ENCODE measurements at regions not wholly inside any gene's neighbourhood (a gene's known extent, or its start where the extent isn't known, plus 50 kb on each side); places are given as distances from the start of the nearest gene placed in this dataset.

- no peak for TF ChIP-seq CHD7 (IDR thresholded peaks at IDR 0.05; ENCODE audit: insufficient replicate concordance, low read length)
- TF ChIP-seq HDAC2 (IDR thresholded peaks at IDR 0.05; ENCODE audit: borderline replicate concordance in 1 of 2, low read depth in 2 of 2, low read length in 2 of 2), result no peak
- no peak for TF ChIP-seq RAD21 (IDR thresholded peaks at IDR 0.05 in 1 of 2, conservative IDR thresholded peaks at IDR 0.05 in 1 of 2; ENCODE audit: low read depth in 2 of 2, low read length in 2 of 2)
- TF ChIP-seq TAF7 (optimal IDR thresholded peaks at IDR 0.05; ENCODE audit: borderline replicate concordance, low read depth, low read length), result no peak
- no peak for TF ChIP-seq KDM1A (IDR thresholded peaks at IDR 0.05; ENCODE audit: borderline replicate concordance, low read length)
- no peak for TF ChIP-seq RFX5 (IDR thresholded peaks at IDR 0.05; ENCODE audit: borderline replicate concordance, low read depth, low read length)
- no peak for TF ChIP-seq GTF2F1 (IDR thresholded peaks at IDR 0.05; ENCODE audit: borderline replicate concordance, low read depth, low read length)
- no peak for TF ChIP-seq YY1 (IDR thresholded peaks at IDR 0.05; ENCODE audit: low read depth, low read length)
- TF ChIP-seq SP4 (IDR thresholded peaks at IDR 0.05; ENCODE audit: low read length), result no peak
Observed at GRCh38 chrX:13518126-13518525, 51.3 kb upstream of the EGFL6 start (continued).

Data from H1 (cell line).